ENCODE measurements at regions not wholly inside any gene's neighbourhood (a gene's known extent, or its start where the extent isn't known, plus 50 kb on each side); places are given as distances from the start of the nearest gene placed in this dataset.
"Not testable (repeated sequence)": the region's sequence is repeated elsewhere in the genome, so short reads cannot be mapped to it uniquely, and the experiment has no call there.

DNA sequence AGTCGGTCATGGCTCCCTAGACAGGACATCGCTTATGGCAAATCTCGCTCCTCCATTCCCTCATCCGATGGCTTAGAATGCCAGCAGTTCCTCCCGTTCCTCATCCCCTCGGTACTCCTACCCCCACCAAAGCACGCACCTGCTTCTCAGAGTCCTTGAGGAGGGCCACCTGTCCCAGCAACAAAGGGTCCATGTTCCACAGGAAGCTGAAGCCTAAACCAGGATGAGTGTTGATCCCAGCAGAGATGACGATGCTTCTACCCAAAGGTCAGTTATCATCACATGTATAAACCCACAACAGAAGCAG, 111.2 kb downstream of the THBS2 start:
- no peak for DNase-seq

DNA sequence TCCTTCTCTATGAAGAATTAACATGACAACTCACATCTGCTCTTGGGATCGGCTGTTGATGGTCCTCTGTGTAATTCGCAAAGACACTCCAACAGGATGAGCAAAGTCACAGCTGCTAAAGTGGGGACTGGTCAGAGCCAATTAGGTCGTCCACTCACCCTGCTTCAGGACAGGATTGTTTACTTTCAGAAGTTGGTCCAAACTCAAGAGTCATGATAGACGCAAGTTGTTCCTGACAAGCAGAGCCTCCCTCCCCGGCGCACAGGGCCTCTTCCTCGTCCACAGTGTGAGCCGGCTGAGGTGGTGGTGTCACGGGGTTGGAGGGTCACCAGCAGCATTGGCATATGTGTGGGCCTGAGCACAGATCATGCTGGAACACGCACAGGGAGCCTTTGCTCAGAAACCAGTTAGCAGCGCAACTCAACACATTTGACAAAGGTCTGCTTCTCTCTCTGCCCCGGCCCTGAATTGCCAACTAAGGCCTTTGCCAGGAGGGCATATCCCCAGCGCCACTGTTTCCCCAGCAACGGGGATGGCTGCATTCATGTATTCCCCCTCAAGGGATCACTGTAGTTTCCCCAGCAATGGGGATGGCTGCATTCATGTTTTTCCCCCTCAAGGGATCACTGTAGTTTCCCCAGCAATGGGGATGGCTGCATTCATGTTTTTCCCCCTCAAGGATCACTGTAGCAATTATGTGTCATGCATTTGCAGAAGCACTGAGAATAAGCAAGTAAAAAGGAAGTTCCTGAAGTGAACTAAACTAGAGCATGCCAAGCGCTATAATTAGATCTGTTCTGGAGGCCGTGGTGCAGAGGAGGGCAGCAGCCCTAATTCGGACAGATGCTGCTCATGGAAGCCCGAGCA, 111.7 kb downstream of the THBS2 start:
- no peak for DNase-seq

DNA sequence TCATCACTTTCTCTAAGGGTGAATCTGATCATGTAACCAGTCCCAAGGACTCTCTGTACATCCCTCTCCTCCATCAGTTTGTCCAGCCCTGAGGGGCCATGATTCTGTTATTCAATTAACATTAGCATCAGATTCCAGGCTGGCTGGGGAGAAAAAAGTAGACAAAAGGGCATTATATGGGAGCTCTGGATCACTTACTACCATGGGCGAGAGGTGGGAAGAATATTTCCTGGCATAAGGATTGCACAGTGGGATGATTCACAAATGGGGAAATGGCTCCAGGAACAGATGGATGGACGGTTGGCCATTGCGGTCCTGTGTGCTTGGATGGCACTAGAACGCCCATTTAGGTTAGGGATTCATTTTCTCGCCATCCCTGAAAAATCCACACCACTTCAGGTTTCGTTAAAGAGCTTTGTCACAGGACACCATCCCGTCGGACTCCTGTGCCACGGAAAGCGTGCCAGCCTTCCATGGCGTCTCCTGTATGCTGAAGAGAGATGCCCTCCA, 112.6 kb downstream of the THBS2 start:
- DNase-seq = no peak

DNA sequence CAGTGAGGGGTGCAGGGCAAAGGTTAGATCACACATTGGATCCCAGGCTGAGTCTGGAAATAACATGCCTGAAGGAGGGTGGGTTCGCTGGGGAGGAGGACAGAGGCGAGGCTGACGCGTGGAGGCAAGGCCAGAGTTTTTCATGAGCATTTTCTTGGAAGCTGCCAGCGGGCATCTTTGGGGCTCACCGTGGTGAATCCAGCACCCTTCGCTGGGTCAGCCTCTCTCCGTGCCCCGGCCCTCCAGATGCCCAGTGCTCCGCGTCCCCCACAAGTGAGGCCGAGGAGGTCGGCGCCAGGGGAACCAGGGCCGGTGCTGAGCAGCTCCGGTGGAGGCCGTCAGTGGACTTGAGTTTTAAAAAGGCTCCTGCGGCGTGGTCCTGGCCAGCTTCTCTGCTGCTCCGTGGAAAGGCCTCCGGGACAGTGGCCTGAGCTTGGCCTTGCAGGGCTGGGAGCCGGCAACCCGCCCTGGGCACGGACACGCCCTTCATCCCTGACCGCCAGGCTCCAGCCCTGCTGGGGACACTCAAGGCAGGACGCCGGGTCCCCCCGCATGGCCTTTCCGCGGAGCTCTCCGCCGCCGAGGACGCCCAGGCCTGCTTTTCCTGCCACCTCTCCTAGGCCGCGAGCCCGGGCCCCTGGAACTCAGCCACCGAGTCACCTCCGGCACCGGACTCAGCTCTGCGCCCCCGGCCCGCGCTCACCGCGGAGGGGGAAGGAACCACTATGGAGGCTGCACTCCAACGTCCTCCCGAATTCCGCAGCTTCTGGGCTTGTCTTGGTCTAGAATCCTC, 114.3 kb downstream of the THBS2 start:
- DNase-seq = no peak

DNA sequence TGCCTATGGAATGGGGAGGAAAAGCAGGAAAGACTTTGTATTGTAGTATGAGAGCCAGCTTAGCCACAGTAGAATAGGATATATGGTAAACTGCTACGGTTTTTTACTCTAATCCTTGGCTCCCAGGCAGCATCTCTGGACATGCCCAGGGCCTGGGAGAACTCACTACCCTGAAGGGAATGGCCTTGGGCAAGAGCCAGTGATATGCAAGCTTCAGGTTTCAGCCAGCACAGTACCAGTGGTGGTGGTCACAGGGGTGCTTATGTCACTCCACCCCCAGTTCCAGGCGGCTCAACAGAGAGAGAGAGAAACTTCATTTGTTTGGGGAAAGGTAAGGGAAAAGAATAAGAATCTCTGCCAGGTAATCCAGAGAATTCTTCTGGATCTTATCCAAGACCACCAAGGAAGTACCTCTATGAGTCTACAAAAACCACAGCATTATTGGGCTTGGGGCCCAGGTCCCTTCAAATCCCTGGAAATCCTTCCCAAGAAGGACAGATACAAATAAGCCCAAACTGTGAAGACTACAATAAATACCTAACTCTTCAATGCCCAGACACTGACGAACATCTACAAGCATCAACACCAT, 121.2 kb downstream of the THBS2 start:
- DNase-seq = no peak

DNA sequence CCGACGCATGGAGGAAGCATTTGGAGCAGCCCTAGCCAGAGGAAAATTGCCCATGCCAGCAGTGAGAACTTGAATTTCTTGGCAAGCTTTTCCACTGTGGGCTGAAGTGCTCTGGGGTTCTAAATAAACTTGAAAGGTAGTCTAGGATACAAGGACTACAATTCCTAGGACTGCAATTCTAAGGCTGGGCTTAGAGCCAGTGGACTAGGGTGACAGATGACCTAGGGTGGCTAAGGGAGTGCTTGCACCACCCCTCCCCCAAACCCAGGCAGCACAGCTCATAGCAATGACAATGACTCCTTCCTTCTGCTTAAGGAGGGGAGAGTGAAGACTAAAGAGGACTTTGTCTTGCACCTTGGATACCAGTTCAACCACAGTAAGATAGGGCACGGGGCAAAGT, 122.3 kb downstream of the THBS2 start:
- no peak for DNase-seq

DNA sequence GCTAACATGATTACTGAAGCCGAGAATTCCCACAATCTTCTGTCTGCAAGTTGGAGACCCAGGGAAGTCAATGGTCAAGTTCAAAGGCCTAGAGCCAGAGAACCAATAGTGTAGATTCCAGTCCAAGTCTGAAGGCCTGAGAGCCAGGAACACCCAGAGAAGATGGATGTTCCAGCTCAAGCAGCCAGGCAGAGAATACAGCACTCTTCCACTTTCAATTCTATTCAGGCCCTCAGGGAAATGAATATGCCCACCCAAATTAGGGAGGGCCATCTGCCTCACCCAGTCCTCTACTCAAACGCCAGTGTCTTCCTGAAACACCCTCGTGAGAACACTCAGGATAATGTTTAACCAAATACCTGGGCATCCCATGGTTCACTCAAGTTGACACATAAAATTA, 123.5 kb downstream of the THBS2 start:
- DNase-seq = no peak

DNA sequence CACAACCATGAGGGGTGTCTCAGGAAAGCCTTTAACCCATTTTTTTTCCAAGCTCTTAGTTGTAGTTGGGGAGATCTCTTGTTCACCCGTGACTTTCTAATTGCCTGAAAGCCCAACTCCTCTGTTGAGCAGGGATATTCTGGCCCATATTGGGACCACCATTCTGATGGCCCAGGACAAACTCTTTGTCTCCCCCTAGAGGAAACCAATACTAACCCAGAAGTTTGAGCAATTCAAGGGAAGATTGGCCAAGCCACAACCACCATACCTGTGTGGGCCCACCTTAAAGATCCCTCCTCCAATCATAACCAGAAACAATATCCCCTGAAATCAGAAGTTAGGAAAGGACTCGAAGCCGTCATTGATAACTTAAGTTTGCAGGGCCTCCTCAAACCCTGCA, 132.6 kb downstream of the THBS2 start:
- DNase-seq = no peak

DNA sequence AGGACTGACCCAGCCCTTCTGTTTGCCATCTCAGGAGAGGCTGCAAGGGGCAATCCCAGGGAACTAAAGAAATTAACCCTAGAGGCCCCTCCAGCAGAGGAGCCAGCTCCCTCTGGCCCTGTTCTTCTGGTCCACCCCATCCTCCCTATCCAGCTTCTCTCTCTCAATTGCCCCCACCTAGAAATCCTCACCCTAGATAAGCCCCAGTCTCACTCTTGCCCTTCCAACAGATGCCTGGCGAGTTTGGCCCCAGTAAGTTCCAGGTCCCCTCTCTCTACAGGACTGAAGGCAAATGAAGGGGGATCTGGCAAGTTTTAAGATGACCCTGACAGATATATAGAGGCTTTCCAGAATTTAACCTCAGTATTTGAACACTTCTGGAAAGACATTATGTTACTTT, 134.0 kb downstream of the THBS2 start:
- no peak for DNase-seq

DNA sequence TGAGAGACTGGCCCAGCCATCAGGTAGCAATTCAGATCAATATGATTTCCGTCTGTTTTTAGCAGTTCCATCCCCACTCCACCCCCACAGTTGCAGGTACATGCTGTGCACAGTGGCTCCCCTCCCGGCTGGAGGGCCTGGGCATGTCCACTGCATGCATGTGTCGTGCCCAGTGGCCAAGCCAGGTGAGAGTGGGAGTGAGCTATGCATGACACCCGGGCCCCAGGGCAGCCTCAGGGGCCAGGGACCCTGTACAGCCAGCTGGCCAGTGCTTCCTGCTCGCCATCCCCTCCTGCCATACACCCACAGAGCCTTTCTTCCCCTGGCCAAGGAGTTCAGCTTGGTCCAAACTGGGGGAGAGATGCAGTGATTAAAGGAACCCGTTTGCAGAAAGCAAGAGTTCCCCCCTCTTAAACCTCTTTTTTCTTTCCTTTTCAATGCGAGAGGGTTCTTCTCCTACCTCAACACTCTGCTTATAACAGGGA, 135.3 kb downstream of the THBS2 start:
- no peak for DNase-seq

DNA sequence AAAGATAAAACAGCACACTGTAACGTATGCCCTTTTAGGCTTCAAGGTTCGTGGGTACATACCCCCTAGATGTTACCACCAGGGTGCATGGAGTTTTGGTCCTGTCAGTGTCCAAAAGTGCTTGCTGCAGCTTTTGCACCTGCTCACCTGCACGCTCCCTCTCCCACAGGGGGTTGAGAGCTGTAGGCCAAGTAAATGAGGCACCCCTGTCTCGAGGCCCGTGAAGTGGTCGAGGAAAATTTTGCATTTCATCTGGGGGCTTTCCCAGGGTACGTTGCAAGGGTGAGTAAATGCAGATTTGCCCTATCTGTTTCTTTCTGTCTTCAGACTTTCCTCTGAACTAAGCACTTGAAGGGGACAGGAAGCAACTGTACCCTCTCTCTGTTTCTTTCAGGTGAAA, 136.0 kb downstream of the THBS2 start:
- DNase-seq = no peak

DNA sequence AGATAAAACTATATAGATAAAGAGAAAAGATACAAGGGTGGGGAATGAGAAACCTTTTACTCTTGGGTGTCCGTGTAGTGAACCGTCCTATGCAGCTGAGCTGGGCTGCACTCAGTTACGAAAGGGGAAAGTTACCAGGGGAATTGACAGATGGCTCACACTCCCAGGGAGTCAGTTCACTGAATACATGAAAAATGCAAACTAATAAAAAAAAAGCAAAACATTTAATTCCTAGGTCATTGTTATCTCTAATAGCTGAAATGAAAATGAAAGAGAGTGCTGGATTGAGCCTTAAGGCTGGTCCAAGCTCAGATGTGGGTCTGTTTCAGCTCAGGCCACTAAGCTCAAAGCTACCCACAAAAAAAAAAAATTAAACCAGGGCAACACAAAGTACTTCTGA, 138.0 kb downstream of the THBS2 start:
- DNase-seq = no peak

DNA sequence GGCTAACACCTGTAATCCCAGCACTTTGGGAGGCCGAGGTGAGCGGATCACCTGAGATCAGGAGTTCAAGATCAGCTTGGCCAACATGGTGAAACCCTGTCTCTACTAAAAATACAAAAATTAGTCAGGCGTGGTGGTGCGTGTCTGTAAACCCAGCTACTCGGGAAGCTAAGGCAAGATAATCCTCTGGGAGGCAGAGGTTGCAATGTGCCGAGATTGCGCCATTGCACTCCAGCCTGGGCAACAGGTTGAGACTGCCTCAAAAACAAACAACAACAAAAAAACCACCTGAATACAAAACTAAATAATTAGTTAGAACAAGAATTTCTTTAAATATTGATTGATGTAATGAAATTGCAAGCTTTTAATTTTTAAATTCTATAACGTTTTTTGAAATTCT, 139.0 kb downstream of the THBS2 start:
- not testable (repeated sequence) for DNase-seq

DNA sequence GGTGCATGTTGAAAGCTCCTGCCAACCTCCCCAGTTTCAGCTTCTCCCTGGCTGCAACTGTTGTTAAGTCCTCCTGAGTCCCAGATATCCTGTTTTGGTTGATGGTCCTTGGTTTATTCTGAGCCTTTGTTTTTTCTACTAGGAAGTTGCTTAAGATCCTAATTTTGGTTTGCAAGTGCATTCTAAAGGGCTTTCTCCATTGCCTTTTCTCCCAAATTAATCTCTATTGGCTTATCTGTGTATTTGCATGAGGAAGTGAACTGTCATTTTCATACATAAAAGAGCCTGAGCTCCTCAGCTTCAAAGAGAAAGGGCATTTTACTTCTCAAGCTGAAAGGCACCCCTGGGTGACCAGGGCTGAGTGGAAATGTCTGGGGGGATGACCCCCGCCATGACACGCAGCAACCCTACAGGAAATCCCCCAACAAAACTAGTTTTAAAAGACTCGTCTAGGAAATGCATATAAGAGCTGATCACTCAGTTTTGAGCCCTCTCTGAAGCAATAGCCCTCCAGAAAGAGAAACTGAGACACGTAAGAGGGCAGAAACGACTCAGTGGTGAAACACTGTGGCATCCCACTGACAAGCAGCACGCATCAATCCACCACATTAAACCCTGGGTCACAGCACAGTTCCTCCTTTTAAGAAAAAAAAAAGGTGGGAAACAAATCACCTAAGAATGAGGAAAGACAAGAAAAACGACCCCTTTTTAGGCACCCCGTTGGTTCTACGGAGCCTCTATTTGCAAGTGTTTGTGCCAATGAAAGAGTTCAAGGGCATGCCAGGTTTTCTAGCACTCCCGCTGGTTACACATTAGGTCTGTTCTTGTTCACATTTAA, 140.9 kb downstream of the THBS2 start:
- DNase-seq = peak in 1 of 5 experiments; percentile 3

DNA sequence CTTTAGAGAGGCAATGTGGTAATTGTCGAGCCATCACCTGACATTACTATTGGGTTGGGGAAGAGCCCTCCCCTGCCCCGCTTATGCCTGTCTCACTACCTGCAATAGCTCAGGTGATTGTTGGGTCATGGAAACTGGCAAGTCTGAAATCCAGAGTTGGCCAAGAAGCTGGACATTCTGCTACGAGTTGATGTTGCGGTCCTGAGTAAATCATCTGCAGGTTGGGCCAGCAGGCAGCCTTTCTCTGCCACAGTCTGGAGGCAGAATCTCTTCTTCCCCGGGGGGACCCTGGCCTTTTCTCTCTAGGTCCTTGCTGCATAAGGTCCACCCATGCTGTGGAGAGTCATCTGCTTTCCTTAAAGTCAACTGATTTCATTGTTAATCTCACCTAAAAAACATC, 142.4 kb downstream of the THBS2 start:
- DNase-seq = no peak

DNA sequence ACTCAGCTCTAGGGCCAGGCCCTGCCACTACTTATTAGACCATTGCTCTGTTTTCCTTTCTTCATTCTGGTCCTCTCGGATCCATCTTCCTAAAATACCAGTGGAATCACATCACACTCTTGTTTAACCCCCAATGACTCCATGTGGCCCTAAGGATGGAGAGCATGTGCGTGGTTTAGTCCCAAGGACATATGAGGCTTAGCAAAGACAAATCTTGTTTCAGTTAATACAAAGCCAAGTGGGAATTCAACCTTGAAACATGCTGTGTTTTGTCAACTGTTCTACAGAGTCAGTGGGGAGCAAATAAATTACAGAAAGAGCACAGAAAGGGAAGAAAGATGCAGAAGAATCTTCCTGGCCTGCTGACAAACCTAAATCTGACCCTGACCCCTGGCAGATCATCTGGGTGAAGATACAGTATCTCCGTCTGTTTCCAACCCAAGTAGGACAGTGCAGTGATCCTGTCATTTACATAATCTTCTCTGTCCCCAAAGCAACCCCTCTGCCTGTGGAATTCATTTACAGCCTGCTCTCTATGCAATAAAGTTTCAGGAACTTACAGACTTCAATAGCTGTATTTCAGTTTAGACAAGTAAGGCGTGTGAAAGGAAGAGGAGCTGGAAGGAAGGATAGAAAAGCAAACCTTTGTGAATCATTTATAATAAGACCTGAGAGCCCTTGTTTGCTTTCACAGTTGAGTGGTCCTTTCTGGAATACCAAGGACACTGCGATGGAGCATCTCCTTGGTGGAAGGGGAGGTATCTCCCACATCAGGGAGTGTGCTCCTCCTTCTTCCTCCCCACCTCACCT, 144.0 kb downstream of the THBS2 start:
- DNase-seq = no peak

DNA sequence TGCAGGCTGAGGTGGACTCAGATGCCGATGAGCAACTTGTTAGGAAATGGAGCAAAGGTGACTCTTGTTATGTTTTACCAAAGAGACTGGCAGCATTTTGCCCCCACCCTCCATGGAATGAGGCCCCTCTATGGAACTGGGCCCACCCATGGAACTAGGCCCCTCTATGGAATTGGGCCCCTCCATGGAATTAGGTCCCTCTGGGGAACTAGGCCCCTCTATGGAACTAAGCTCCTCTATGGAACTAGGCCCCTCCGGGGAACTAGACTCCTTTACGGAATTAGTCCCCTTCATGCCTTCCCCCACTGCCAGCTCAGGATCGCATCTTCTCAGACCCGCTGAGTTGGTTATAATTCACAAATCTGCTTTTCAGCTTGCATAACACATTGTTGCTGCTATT, 144.9 kb downstream of the THBS2 start:
- no peak for DNase-seq

DNA sequence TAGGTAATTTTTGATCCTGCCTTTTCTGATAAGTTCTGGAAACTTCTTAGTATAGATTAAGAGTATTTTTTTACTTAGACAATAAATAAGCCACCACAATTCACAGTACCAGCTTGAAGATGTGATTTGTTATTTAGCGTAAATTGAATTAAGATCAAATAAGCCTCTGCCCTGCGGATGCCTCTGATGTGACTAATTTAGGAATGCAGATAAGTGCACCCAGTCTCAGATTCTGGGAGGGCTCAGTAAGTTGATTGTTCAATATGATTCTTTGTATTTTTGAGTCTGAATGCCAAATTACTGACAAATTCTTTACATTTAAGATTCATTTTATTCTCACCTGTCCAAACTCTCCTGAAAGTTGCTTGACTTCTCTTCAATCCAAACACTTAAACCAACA, 147.5 kb downstream of the THBS2 start:
- no peak for DNase-seq

DNA sequence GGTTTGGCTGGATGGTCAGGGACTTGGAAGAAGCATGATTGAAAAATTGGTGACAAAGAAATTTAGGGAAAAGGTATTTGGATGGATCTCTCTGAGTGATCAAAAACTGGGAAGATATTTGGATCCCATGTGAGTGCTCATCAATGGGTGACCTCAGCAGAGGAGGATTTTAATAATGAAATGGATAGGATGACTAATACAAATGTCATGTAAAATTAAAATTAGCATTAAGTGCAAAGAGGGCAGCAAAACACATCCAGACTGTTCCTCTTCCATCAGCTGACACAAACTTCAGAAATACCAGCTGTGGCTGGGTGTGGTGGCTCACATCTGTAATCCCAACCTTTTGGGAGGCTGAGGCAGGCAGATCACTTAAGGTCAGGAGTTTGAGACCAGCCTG, 151.7 kb downstream of the THBS2 start:
- no peak for DNase-seq

DNA sequence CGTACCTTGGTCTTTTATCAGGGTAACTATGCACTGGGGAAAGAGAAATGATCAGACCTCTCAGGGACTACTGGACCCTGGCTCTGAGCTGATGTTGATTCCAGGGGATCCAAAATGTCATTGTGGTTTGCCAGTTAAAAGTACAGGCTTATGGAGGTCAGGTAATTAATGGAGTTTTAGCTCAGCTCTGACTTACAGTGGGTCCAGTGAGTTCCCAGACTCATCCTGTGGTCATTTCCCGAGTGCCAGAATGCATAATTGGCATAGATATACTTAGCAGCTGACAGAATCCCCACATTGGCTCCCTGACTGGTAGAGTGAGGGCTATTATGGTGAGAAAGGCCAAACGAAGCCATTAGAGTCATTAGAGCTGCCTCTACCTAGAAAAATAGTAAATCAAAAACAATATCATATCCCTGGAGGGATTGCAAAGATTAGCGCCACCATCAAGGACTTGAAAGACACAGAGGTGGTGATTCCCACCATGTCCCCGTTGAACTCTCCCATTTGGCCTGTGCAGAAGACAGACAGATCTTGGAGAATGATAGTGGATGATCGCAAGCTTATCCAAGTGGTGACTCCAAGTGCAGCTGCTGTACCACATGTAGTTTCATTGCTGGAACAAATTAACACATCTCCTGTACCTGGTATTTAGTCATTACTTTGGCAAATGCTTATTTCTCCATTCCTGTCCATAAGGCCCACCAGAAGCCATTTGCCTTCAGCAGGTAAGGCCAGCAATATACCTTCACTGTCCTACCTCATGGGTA, 152.4 kb downstream of the THBS2 start:
- DNase-seq = no peak
